IMR-90 (cell line): ENCODE measurements at regions not wholly inside any gene's neighbourhood (a gene's known extent, or its start where the extent isn't known, plus 50 kb on each side); places are given as distances from the start of the nearest gene placed in this dataset.
"Not testable (repeated sequence)": the region's sequence is repeated elsewhere in the genome, so short reads cannot be mapped to it uniquely, and the experiment has no call there.

ENCODE experiments used
- ATAC-seq: fragments of 200-7000 bp; cut with Tn5 transposase; 2 replicates; pipeline ENCODE4 v1.9.1; 2020; ENCODE audit warnings: low read depth, mild to moderate bottlenecking, moderate library complexity
- BruUV-seq: library from RNA; stranded (reverse); fragments of 400-500 nt; replicated peaks from 2 replicates; lab custom pipeline; 2021; lab: Mats Ljungman, UMichigan
- CTCF ChIA-PET: fragments of 300-600 bp; formaldehyde crosslinking; extraction: SDS; loops from one replicate; lab custom pipeline; 2021; ENCODE audit warnings: antibody characterized with exemption; lab: Yijun Ruan, JAX
- POLR2A ChIA-PET: fragments of 300-600 bp; sonication (Branson Sonifier 250); formaldehyde crosslinking; loops from one replicate; lab custom pipeline; 2022; ENCODE audit warnings: antibody characterized with exemption; ENCODE audit not compliant: unreplicated experiment; lab: Charles Lee
- DNase-seq: peaks from one replicate; pipeline ENCODE4 v3.0.0; 2013
- H2AFZ ChIP-seq: replicated peaks from 2 replicates; pipeline ENCODE3; 2013; ENCODE audit warnings: low read length, mild to moderate bottlenecking; ENCODE audit not compliant: poor library complexity
- H2AK5ac ChIP-seq: 2 replicates; pipeline ENCODE4 v1.6.1; 2013; ENCODE audit warnings: low read depth, low read length, inconsistent platforms
- H2AK9ac ChIP-seq: replicated peaks from 2 replicates; pipeline ENCODE3; 2013; ENCODE audit warnings: mild to moderate bottlenecking, low read depth, low read length, moderate library complexity; ENCODE audit not compliant: poor library complexity
- H2BK120ac ChIP-seq: 2 replicates; pipeline ENCODE4 v1.6.1; 2013; ENCODE audit warnings: low read depth, low read length, inconsistent platforms
- H2BK15ac ChIP-seq: 3 replicates; pipeline ENCODE4 v1.6.1; 2013; ENCODE audit warnings: low read depth, low read length, inconsistent platforms
- H2BK20ac ChIP-seq: 2 replicates; pipeline ENCODE4 v1.6.1; 2013; ENCODE audit warnings: low read depth, mild to moderate bottlenecking, inconsistent platforms, low read length, moderate library complexity
- H2BK5ac ChIP-seq: 2 replicates; pipeline ENCODE4 v1.6.1; 2013; ENCODE audit warnings: mild to moderate bottlenecking, low read depth, low read length, inconsistent platforms; ENCODE audit not compliant: poor library complexity, severe bottlenecking
- H3K14ac ChIP-seq: replicated peaks from 2 replicates; pipeline ENCODE4 v1.6.1; 2013; ENCODE audit warnings: low read depth, low read length, inconsistent platforms
- H3K18ac ChIP-seq: 2 replicates; pipeline ENCODE4 v1.6.1; 2013; ENCODE audit warnings: low read depth, low read length, control low read depth
- H3K23ac ChIP-seq: 2 replicates; pipeline ENCODE4 v1.6.1; 2013; ENCODE audit warnings: low read depth, low read length, inconsistent platforms
- H3K27ac ChIP-seq: 2 replicates; pipeline ENCODE4 v1.5.1; 2013; ENCODE audit warnings: mild to moderate bottlenecking, control low read depth, low read length; ENCODE audit not compliant: insufficient read depth
- H3K27me3 ChIP-seq: 2 replicates; pipeline ENCODE4 v1.6.1; 2013; ENCODE audit warnings: low read length; ENCODE audit not compliant: control insufficient read depth, insufficient read depth
- H3K36me3 ChIP-seq: 2 replicates; pipeline ENCODE4 v1.6.1; 2013; ENCODE audit warnings: low read length, mixed read lengths; ENCODE audit not compliant: control insufficient read depth, insufficient read depth
- H3K4ac ChIP-seq: 2 replicates; pipeline ENCODE4 v1.6.1; 2013; ENCODE audit warnings: low read depth, low read length, inconsistent platforms
- H3K4me1 ChIP-seq: 2 replicates; pipeline ENCODE4 v1.6.1; 2013; ENCODE audit warnings: low read length, mixed read lengths; ENCODE audit not compliant: control insufficient read depth, insufficient read depth
- H3K4me2 ChIP-seq: 2 replicates; pipeline ENCODE4 v1.6.1; 2013; ENCODE audit warnings: low read depth, mild to moderate bottlenecking, control low read depth, low read length, moderate library complexity
- H3K4me3 ChIP-seq: 2 replicates; pipeline ENCODE4 v1.5.1; 2013; ENCODE audit warnings: low read depth, mild to moderate bottlenecking, control low read depth, low read length, moderate library complexity; ENCODE audit not compliant: insufficient read depth
- H3K56ac ChIP-seq: 2 replicates; pipeline ENCODE4 v1.6.1; 2013; ENCODE audit warnings: low read length, inconsistent platforms; ENCODE audit not compliant: insufficient read depth; ENCODE audit errors: extremely low read depth
- H3K79me1 ChIP-seq, 2 experiments: 2 replicates each; pipeline ENCODE4 v1.6.1; 2013; ENCODE audit warnings: low read length in 2 of 2, inconsistent platforms in 1 of 2, low read depth in 1 of 2
- H3K9ac ChIP-seq: 2 replicates; pipeline ENCODE4 v1.6.1; 2013; ENCODE audit warnings: low read depth, low read length, control low read depth
- H3K9me1 ChIP-seq: 2 replicates; pipeline ENCODE4 v1.6.1; 2013; ENCODE audit warnings: low read length, inconsistent platforms; ENCODE audit not compliant: insufficient read depth
- H3K9me3 ChIP-seq: 2 replicates; pipeline ENCODE4 v1.6.1; 2013; ENCODE audit warnings: low read length; ENCODE audit not compliant: control insufficient read depth, insufficient read depth
- H4K20me1 ChIP-seq: 2 replicates; pipeline ENCODE4 v1.6.1; 2013; ENCODE audit warnings: low read length, inconsistent platforms; ENCODE audit not compliant: insufficient read depth
- H4K5ac ChIP-seq: 2 replicates; pipeline ENCODE4 v1.6.1; 2013; ENCODE audit warnings: mild to moderate bottlenecking, low read depth, low read length, control low read depth
- H4K8ac ChIP-seq, 2 experiments: 2 replicates each; pipeline ENCODE4 v1.6.1; 2013; ENCODE audit warnings: low read depth in 2 of 2, low read length in 2 of 2, control low read depth in 1 of 2, inconsistent platforms in 1 of 2
- H4K91ac ChIP-seq: 2 replicates; pipeline ENCODE4 v1.6.1; 2013; ENCODE audit warnings: low read depth, low read length, inconsistent platforms; ENCODE audit not compliant: insufficient read depth
- BHLHE40 ChIP-seq: fragments of 150-350 bp; IDR thresholded peaks from 2 replicates; pipeline ENCODE4 v1.6.1; 2016; ENCODE audit warnings: mild to moderate bottlenecking, low read depth, low read length
- CEBPB ChIP-seq: IDR thresholded peaks from 2 replicates; pipeline ENCODE4 v1.6.1; 2012; ENCODE audit warnings: low read depth, low read length, improper control_type of control experiment
- CHD1 ChIP-seq: IDR thresholded peaks from 2 replicates; pipeline ENCODE4 v1.6.1; 2012; ENCODE audit warnings: low read depth, low read length, improper control_type of control experiment
- FOS ChIP-seq: fragments of 150-350 bp; IDR thresholded peaks from 2 replicates; pipeline ENCODE4 v1.6.1; 2016; ENCODE audit warnings: low read depth, low read length
- MAFK ChIP-seq: IDR thresholded peaks from 2 replicates; pipeline ENCODE4 v1.6.1; 2012; ENCODE audit warnings: low read depth, low read length, improper control_type of control experiment
- MAZ ChIP-seq: IDR thresholded peaks from 2 replicates; pipeline ENCODE4 v1.6.1; 2012; ENCODE audit warnings: low read depth, mild to moderate bottlenecking, low read length, improper control_type of control experiment, moderate library complexity, borderline replicate concordance
- MXI1 ChIP-seq: IDR thresholded peaks from 2 replicates; pipeline ENCODE4 v1.6.1; 2012; ENCODE audit warnings: low read depth, mild to moderate bottlenecking, low read length, moderate library complexity, borderline replicate concordance
- NFE2L2 ChIP-seq: fragments of 150-350 bp; IDR thresholded peaks from 2 replicates; pipeline ENCODE4 v1.6.1; 2016; ENCODE audit warnings: low read depth, mild to moderate bottlenecking, low read length
- RCOR1 ChIP-seq: IDR thresholded peaks from 2 replicates; pipeline ENCODE4 v1.6.1; 2012; ENCODE audit warnings: mild to moderate bottlenecking, low read length, improper control_type of control experiment; ENCODE audit not compliant: insufficient replicate concordance
- RFX5 ChIP-seq: IDR thresholded peaks from 2 replicates; pipeline ENCODE4 v1.8.0; 2012; ENCODE audit warnings: low read depth, mild to moderate bottlenecking, low read length, moderate library complexity
- SMC3 ChIP-seq: fragments of 150-350 bp; IDR thresholded peaks from 2 replicates; pipeline ENCODE4 v1.6.1; 2016; ENCODE audit warnings: low read depth, mild to moderate bottlenecking, antibody characterized with exemption, low read length, moderate library complexity
- WGBS, 2 experiments: methylation state at CpG; one replicate each; pipeline versions ENCODE4 v1.1.5 to v1.1.7; 2013; ENCODE audit warnings: missing lambda C conversion rate in 2 of 2; ENCODE audit not compliant: insufficient read length in 1 of 2; ENCODE audit errors: extremely low coverage in 2 of 2; 5-methylcytosine and 5-hydroxymethylcytosine counted together
- dilution Hi-C: fragments of 300-500 bp; cut with HindIII; formaldehyde crosslinking; loops from one replicate; pipeline ENCODE4 v1.14.3; 2018; ENCODE audit warnings: low sequenced_read_pairs; ENCODE audit not compliant: unreplicated experiment
- in situ Hi-C: fragments of 300-500 bp; cut with MboI; formaldehyde crosslinking; loops from 3 replicates; pipeline ENCODE4 v1.14.3; 2019; ENCODE audit warnings: low sequenced_read_pairs, inconsistent platforms, mixed read lengths
- intact Hi-C: fragments of 100-400 bp; cut with micrococcal nuclease; formaldehyde crosslinking; loops from 2 replicates; pipeline ENCODE4 v1.10.0; 2022

GRCh38 chrX:65971151-65971550, 68.7 kb downstream of the VSIG4 start:
- no CpG with 5 or more reads among the region's 16 CpGs for WGBS, 2 experiments
- DNase-seq (no peak), ATAC-seq (no peak)
- H3K9me1 ChIP-seq = no peaks in the 10 kb centered on the region
- no peak overlapping the region for H3K27ac ChIP-seq
- no peak overlapping the region for H2AK9ac ChIP-seq
- H2AK5ac ChIP-seq = no peak overlapping the region
- no peak overlapping the region for H4K91ac ChIP-seq
- H3K23ac ChIP-seq = no peak overlapping the region
- no peaks in the 10 kb centered on the region for H3K4me1 ChIP-seq
- H3K36me3 ChIP-seq = no peaks in the 10 kb centered on the region
- no peak overlapping the region for H3K4me2 ChIP-seq
- H3K27me3 ChIP-seq = peaks cover 8% of the 10 kb centered on the region
- H3K4ac ChIP-seq = no peak overlapping the region
- no peak overlapping the region for H2BK20ac ChIP-seq
- no peak overlapping the region for H4K8ac ChIP-seq
- in situ Hi-C loops = no loop called here
- H2BK120ac ChIP-seq = no peak overlapping the region
- no peaks in the 10 kb centered on the region for H3K79me1 ChIP-seq
- no peak overlapping the region for H2BK15ac ChIP-seq
- H3K4me3 ChIP-seq = no peak overlapping the region
- H2AFZ ChIP-seq = peak overlapping the region; percentile 25
- no peaks in the 10 kb centered on the region for H4K20me1 ChIP-seq
- dilution Hi-C loops = no loop called here
- no peak overlapping the region for H4K5ac ChIP-seq
- no peak overlapping the region for H3K9ac ChIP-seq
- no peak overlapping the region for H3K56ac ChIP-seq
- POLR2A ChIA-PET = no interaction called here
- intact Hi-C loops = no loop called here
- no TSS peak for BruUV-seq
- TF ChIP-seq BHLHE40 (no peak), NFE2L2 (no peak), CEBPB (no peak), MXI1 (no peak), MAFK (no peak), RCOR1 (no peak), FOS (no peak), CHD1 (no peak), SMC3 (no peak), RFX5 (no peak), MAZ (no peak)
- CTCF ChIA-PET = no interaction called here
- no peaks in the 10 kb centered on the region for H3K9me3 ChIP-seq
- H3K18ac ChIP-seq = no peak overlapping the region
- no peak overlapping the region for H2BK5ac ChIP-seq
- H3K14ac ChIP-seq = no peak overlapping the region

- H4K91ac ChIP-seq, H3K4me3 ChIP-seq, H4K8ac ChIP-seq, H3K23ac ChIP-seq, H2BK20ac ChIP-seq, H3K27me3 ChIP-seq, H4K5ac ChIP-seq, CTCF ChIA-PET, H3K14ac ChIP-seq, H2AK5ac ChIP-seq, H3K36me3 ChIP-seq, H2AK9ac ChIP-seq, H3K4me2 ChIP-seq, ATAC-seq, H3K4ac ChIP-seq, H2BK120ac ChIP-seq, dilution Hi-C loops, DNase-seq, H3K9me1 ChIP-seq, H3K9ac ChIP-seq, H3K79me1 ChIP-seq, H4K20me1 ChIP-seq, H3K9me3 ChIP-seq, H3K56ac ChIP-seq, H2BK5ac ChIP-seq, H3K18ac ChIP-seq, in situ Hi-C loops, H3K27ac ChIP-seq, BruUV-seq, H2BK15ac ChIP-seq, intact Hi-C loops, H3K4me1 ChIP-seq, POLR2A ChIA-PET, H2AFZ ChIP-seq: not testable (repeated sequence)
- WGBS, 2 experiments = no CpG with 5 or more reads among the region's 3 CpGs
These were observed 72.7 kb downstream of the VSIG4 start for GRCh38 chrX:65967159-65967558.
